Adrenal gland (tissue), 5 donors: ENCODE measurements at regions not wholly inside any gene's neighbourhood (a gene's known extent, or its start where the extent isn't known, plus 50 kb on each side); places are given as distances from the start of the nearest gene placed in this dataset.

Source experiments
- CTCF ChIP-seq, 6 experiments: fragments of 450-650 bp in 4 of 6; fragments of 200-600 bp in 2 of 6; sonication (generic) in 1 of 6; IDR thresholded peaks; 1 replicate in 5 of 6; 2 replicates in 1 of 6; pipeline versions ENCODE4 v1.5.1 to v1.8.0; 2016 to 2021; ENCODE audit warnings: antibody characterized with exemption in 6 of 6, mild to moderate bottlenecking in 2 of 6, moderate library complexity in 1 of 6
- POLR2A ChIP-seq, 2 donors: fragments of 450-650 bp; IDR thresholded peaks; one replicate each; pipeline ENCODE4 v1.6.1; 2017; ENCODE audit warnings: antibody characterized with exemption in 2 of 2, mild to moderate bottlenecking in 2 of 2, moderate library complexity in 1 of 2
- donor health status: DM: no; HTN: no; CAD: no.

- TF ChIP-seq POLR2A (IDR thresholded peaks at IDR 0.05) (no peak), CTCF (IDR thresholded peaks at IDR 0.05) (no peak)
Observed at GRCh38 chr12:34344851-34345522, 322.7 kb downstream of the ALG10 start.
